Brain microvascular endothelial cell (primary cell): ENCODE measurements at regions not wholly inside any gene's neighbourhood (a gene's known extent, or its start where the extent isn't known, plus 50 kb on each side); places are given as distances from the start of the nearest gene placed in this dataset.

Experiments
- DNase-seq: peaks from one replicate; pipeline ENCODE4 v3.0.0-alpha.2; 2020
- H3K27ac ChIP-seq: fragments of 250-450 bp; sonication (Bioruptor Pico); 2 replicates; pipeline ENCODE4 v1.5.1; 2020; ENCODE audit warnings: mild to moderate bottlenecking, moderate library complexity
- H3K27me3 ChIP-seq: fragments of 250-450 bp; sonication (Bioruptor Pico); replicated peaks from 2 replicates; pipeline ENCODE4 v1.5.1; 2020; ENCODE audit warnings: mild to moderate bottlenecking
- H3K36me3 ChIP-seq: fragments of 250-450 bp; sonication (Bioruptor Pico); replicated peaks from 2 replicates; pipeline ENCODE4 v1.5.1; 2020; ENCODE audit warnings: mild to moderate bottlenecking
- H3K4me3 ChIP-seq: 2 replicates; pipeline ENCODE4 v1.5.1; 2011; ENCODE audit warnings: low read depth, mild to moderate bottlenecking, control low read depth, low read length, moderate library complexity
- in situ Hi-C: cut with HindIII; loops from 2 replicates; pipeline ENCODE4 v1.10.0; 2017; ENCODE audit warnings: low sequenced_read_pairs, low pct_ligation_motif_present
- TF ChIP-seq, protein P1 (sequence below): IDR thresholded peaks from 2 replicates; pipeline ENCODE4 v1.5.1; 2011; ENCODE audit warnings: low read depth, mild to moderate bottlenecking, moderate library complexity, low read length, control low read depth, inconsistent platforms; ENCODE audit errors: missing control alignments

GRCh38 chr1:177775924-177776323 lies 193.9 kb downstream of the SEC16B start:
- DNase-seq, result no peak
- TF ChIP-seq, protein P1, sequence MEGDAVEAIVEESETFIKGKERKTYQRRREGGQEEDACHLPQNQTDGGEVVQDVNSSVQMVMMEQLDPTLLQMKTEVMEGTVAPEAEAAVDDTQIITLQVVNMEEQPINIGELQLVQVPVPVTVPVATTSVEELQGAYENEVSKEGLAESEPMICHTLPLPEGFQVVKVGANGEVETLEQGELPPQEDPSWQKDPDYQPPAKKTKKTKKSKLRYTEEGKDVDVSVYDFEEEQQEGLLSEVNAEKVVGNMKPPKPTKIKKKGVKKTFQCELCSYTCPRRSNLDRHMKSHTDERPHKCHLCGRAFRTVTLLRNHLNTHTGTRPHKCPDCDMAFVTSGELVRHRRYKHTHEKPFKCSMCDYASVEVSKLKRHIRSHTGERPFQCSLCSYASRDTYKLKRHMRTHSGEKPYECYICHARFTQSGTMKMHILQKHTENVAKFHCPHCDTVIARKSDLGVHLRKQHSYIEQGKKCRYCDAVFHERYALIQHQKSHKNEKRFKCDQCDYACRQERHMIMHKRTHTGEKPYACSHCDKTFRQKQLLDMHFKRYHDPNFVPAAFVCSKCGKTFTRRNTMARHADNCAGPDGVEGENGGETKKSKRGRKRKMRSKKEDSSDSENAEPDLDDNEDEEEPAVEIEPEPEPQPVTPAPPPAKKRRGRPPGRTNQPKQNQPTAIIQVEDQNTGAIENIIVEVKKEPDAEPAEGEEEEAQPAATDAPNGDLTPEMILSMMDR, result no peak
- in situ Hi-C loops, result no loop called here
- Histone ChIP-seq H3K27me3 (no peaks in the 10 kb centered on the region), H3K4me3 (no peak overlapping the region), H3K27ac (no peak overlapping the region), H3K36me3 (no peaks in the 10 kb centered on the region)

- Histone ChIP-seq H3K4me3 (no peak overlapping the region), H3K27me3 (no peaks in the 10 kb centered on the region), H3K27ac (no peak overlapping the region), H3K36me3 (no peaks in the 10 kb centered on the region)
- TF ChIP-seq, protein P1, result no peak
- in situ Hi-C loops, result no loop called here
- DNase-seq, result no peak
Observed at GRCh38 chr1:177772386-177772960, 197.4 kb downstream of the SEC16B start.

- in situ Hi-C loops, result no loop called here
- Histone ChIP-seq H3K27ac (no peak overlapping the region), H3K36me3 (no peaks in the 10 kb centered on the region), H3K27me3 (no peaks in the 10 kb centered on the region), H3K4me3 (no peak overlapping the region)
- TF ChIP-seq, protein P1, result no peak
- no peak for DNase-seq
Observed at GRCh38 chr1:177771688-177772087, 198.2 kb downstream of the SEC16B start.

DNA sequence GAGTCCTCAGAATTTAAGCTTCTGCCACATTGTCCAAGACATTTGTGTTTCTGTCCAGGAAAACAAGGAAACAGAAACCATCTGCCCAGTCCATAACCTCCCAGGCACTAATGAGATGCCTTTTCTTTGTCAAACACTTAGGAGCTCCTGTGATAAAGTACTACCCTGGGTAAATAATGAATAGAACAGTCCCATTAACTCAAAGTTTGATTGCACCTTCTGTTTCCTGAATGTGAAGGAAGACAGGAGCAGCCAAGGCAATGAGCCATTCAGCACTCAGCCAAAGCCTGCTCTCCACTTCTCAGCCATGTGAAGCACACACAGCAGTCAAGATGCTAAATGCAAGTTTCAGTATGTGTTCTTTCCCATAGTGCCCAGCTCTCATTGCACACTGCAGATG lies 199.8 kb downstream of the SEC16B start:
- in situ Hi-C loops, result no loop called here
- no peak for DNase-seq
- TF ChIP-seq, protein P1, result no peak
- Histone ChIP-seq H3K27me3 (no peaks in the 10 kb centered on the region), H3K27ac (no peak overlapping the region), H3K4me3 (no peak overlapping the region), H3K36me3 (no peaks in the 10 kb centered on the region)

DNA sequence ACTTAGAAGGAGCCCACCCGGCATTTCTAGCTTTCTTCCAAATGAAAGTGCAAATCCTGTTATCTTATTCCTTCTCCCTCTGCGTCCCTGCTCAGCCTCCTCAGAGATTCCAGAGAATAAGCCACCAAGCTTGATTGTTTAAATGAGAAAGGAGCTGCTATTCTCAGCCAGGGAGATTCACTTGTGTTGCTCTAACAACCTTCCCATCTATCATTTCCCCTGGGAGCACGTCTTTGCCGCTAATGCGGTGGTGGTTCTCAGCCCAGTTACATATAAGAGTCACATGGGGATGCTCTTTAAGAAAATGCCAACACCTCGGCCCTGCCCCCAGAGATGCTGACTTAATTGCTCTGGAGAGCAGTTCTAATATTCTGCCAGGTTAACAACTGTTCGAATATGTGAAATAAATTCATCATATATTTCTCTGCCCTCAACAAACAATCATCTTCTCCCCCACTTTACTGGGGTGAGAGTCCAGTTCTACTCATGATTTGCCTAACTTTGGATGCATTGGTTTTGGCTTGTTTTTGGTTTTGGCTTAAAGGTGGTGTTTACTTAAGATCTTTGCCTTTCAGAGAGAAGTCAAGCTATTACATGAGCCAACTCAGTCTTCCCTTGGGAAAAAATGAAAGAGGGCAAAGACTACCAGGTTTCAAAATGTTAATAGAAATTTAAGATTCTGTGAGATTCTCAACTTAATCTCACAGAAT lies 213.9 kb downstream of the SEC16B start:
- in situ Hi-C loops, result no loop called here
- TF ChIP-seq, protein P1, result no peak
- H3K27ac ChIP-seq, result no peak overlapping the region
- DNase-seq, result no peak
- H3K27me3 ChIP-seq, result no peaks in the 10 kb centered on the region
- no peaks in the 10 kb centered on the region for H3K36me3 ChIP-seq
- H3K4me3 ChIP-seq, result no peak overlapping the region
